NCI-H345 treated with DMSO at 0.1 percent for 48 hours (cell line): ENCODE measurements at regions not wholly inside any gene's neighbourhood (a gene's known extent, or its start where the extent isn't known, plus 50 kb on each side); places are given as distances from the start of the nearest gene placed in this dataset.
"Not testable (repeated sequence)": the region's sequence is repeated elsewhere in the genome, so short reads cannot be mapped to it uniquely, and the experiment has no call there.

Experiments
- DNase-seq: peaks from one replicate; lab custom pipeline; 2025; ENCODE audit not compliant: unreplicated experiment; lab: John Stamatoyannopoulos, UW

GRCh38 chr16:9141813-9142212, 50.4 kb downstream of the HAPSTR1 start:
- DNase-seq = no peak

- DNase-seq = no peak
Measured at GRCh38 chr16:9144106-9144505, 52.7 kb downstream of the HAPSTR1 start.

- DNase-seq = no peak
Measured at GRCh38 chr16:9148374-9149015, 57.1 kb downstream of the HAPSTR1 start.

- no peak for DNase-seq
Measured at GRCh38 chr16:9151074-9151473, 59.6 kb downstream of the HAPSTR1 start.

GRCh38 chr16:9151597-9151996, 60.2 kb downstream of the HAPSTR1 start:
- no peak for DNase-seq

GRCh38 chr16:9152649-9153501, 61.4 kb downstream of the HAPSTR1 start:
- DNase-seq = no peak

- DNase-seq = no peak
Measured at GRCh38 chr16:9153502-9153864, 62.0 kb downstream of the HAPSTR1 start.

GRCh38 chr16:9154567-9155410, 63.3 kb downstream of the HAPSTR1 start:
- DNase-seq = no peak

GRCh38 chr16:9155871-9156270, 64.4 kb downstream of the HAPSTR1 start:
- DNase-seq = no peak

GRCh38 chr16:9159839-9160550, 68.6 kb downstream of the HAPSTR1 start:
- DNase-seq = peak; percentile 31

GRCh38 chr16:9160551-9160911, 69.1 kb downstream of the HAPSTR1 start:
- no peak for DNase-seq

GRCh38 chr16:9165681-9166080, 74.2 kb downstream of the HAPSTR1 start:
- no peak for DNase-seq

- DNase-seq = not testable (repeated sequence)
Measured at GRCh38 chr16:9166326-9166993, 75.0 kb downstream of the HAPSTR1 start.

GRCh38 chr16:9169094-9169493, 77.7 kb downstream of the HAPSTR1 start:
- DNase-seq = no peak

GRCh38 chr16:9170470-9170869, 79.0 kb downstream of the HAPSTR1 start:
- no peak for DNase-seq

- DNase-seq = no peak
Measured at GRCh38 chr16:9176547-9177418, 85.3 kb downstream of the HAPSTR1 start.

GRCh38 chr16:9177861-9178260, 86.4 kb downstream of the HAPSTR1 start:
- no peak for DNase-seq

- no peak for DNase-seq
Measured at GRCh38 chr16:9183682-9184353, 92.4 kb downstream of the HAPSTR1 start.

- no peak for DNase-seq
Measured at GRCh38 chr16:9184354-9184690, 92.9 kb downstream of the HAPSTR1 start.
